H1 (cell line): ENCODE measurements at regions not wholly inside any gene's neighbourhood (a gene's known extent, or its start where the extent isn't known, plus 50 kb on each side); places are given as distances from the start of the nearest gene placed in this dataset.

Source experiments
- CTCF ChIA-PET: fragments of 300-600 bp; sonication (Branson Sonifier 250); formaldehyde crosslinking; loops from one replicate; lab custom pipeline; 2021; ENCODE audit not compliant: partially characterized antibody; lab: Charles Lee
- POLR2A ChIA-PET: fragments of 300-600 bp; sonication (Branson Sonifier 250); formaldehyde crosslinking; loops from one replicate; lab custom pipeline; 2021; ENCODE audit warnings: inconsistent platforms; ENCODE audit not compliant: partially characterized antibody; lab: Charles Lee
- DNase-seq, 2 experiments: peaks; one replicate each; pipeline versions ENCODE4 v3.0.0 to v3.0.0-alpha.2; 2010 to 2022; ENCODE audit warnings: low spot score in 2 of 2, low read depth in 1 of 2, mixed read lengths in 1 of 2
- FAIRE-seq: peaks from 2 replicates; lab custom pipeline; 2011; peaks lifted over from hg19 to GRCh38; lab: Jason Lieb, UNC
- H2AFZ ChIP-seq: 2 replicates; pipeline ENCODE4 v1.8.1; 2012; ENCODE audit warnings: low read length, inconsistent platforms
- H2AK5ac ChIP-seq: 2 replicates; pipeline ENCODE4 v1.6.1; 2013; ENCODE audit warnings: low read depth, low read length
- H2BK120ac ChIP-seq: replicated peaks from 2 replicates; pipeline ENCODE3; 2013; ENCODE audit warnings: low read depth, low read length, inconsistent platforms
- H2BK12ac ChIP-seq: 2 replicates; pipeline ENCODE4 v1.6.1; 2013; ENCODE audit warnings: low read depth, low read length
- H2BK15ac ChIP-seq: 2 replicates; pipeline ENCODE4 v1.6.1; 2013; ENCODE audit warnings: low read length
- H2BK20ac ChIP-seq: 2 replicates; pipeline ENCODE4 v1.6.1; 2013; ENCODE audit warnings: low read length
- H2BK5ac ChIP-seq: 2 replicates; pipeline ENCODE4 v1.6.1; 2013; ENCODE audit warnings: low read depth, low read length
- H3K14ac ChIP-seq: 2 replicates; pipeline ENCODE4 v1.6.1; 2013; ENCODE audit warnings: inconsistent platforms; ENCODE audit not compliant: insufficient read length
- H3K18ac ChIP-seq: 2 replicates; pipeline ENCODE4 v1.6.1; 2013; ENCODE audit warnings: low read length; ENCODE audit errors: extremely low read depth
- H3K23ac ChIP-seq: 2 replicates; pipeline ENCODE4 v1.6.1; 2013; ENCODE audit warnings: inconsistent platforms; ENCODE audit not compliant: insufficient read length
- H3K23me2 ChIP-seq: 2 replicates; pipeline ENCODE4 v1.6.1; 2013; ENCODE audit warnings: low read depth, low read length
- H3K27ac ChIP-seq: 2 replicates; pipeline ENCODE4 v1.6.1; 2011; ENCODE audit warnings: low read depth, low read length, inconsistent platforms
- H3K27me3 ChIP-seq, 4 experiments: replicated peaks in 1 of 4; 1 replicate in 1 of 4; 2 replicates in 3 of 4; pipeline versions ENCODE4 v1.6.1 to v1.8.1; 2011 to 2013; ENCODE audit warnings: low read length in 3 of 4, mild to moderate bottlenecking in 3 of 4, inconsistent platforms in 2 of 4, mixed read lengths in 2 of 4, moderate library complexity in 1 of 4; ENCODE audit not compliant: control insufficient read depth in 3 of 4, insufficient read depth in 3 of 4; ENCODE audit errors: extremely low read depth in 1 of 4
- H3K36me3 ChIP-seq, 4 experiments: 2 replicates each; pipeline versions ENCODE4 v1.6.1 to v1.8.1; 2011 to 2013; ENCODE audit warnings: mild to moderate bottlenecking in 4 of 4, low read length in 3 of 4, moderate library complexity in 2 of 4, control low read depth in 1 of 4, inconsistent platforms in 1 of 4; ENCODE audit not compliant: insufficient read depth in 4 of 4, control insufficient read depth in 2 of 4
- H3K4ac ChIP-seq: replicated peaks from 2 replicates; pipeline ENCODE3; 2013; ENCODE audit warnings: low read length, low read depth, mixed read lengths, inconsistent platforms; ENCODE audit not compliant: insufficient read length
- H3K4me1 ChIP-seq, 4 experiments: replicated peaks in 1 of 4; 1 replicate in 1 of 4; 2 replicates in 3 of 4; pipeline versions ENCODE4 v1.6.1 to v1.8.1; 2011 to 2013; ENCODE audit warnings: low read length in 3 of 4, inconsistent platforms in 2 of 4, mixed read lengths in 1 of 4; ENCODE audit not compliant: insufficient read depth in 4 of 4, control insufficient read depth in 3 of 4
- H3K4me2 ChIP-seq, 2 experiments: 2 replicates each; pipeline versions ENCODE4 v1.6.1 to v1.8.1; 2011 to 2013; ENCODE audit warnings: low read depth in 2 of 2, low read length in 2 of 2, control low read depth in 1 of 2, inconsistent platforms in 1 of 2, mild to moderate bottlenecking in 1 of 2; ENCODE audit not compliant: insufficient read depth in 1 of 2
- H3K4me3 ChIP-seq, 4 experiments: fragments of 200-600, 300-600 bp in 1 of 4; sonication (generic), shearing (Covaris generic), sonication (Bioruptor Twin) in 1 of 4; 2 replicates each; pipeline versions ENCODE4 v1.5.1 to v1.8.1; 2011 to 2016; ENCODE audit warnings: low read length in 4 of 4, low read depth in 3 of 4, control low read depth in 2 of 4, inconsistent platforms in 2 of 4, mild to moderate bottlenecking in 2 of 4, mixed read lengths in 1 of 4, moderate library complexity in 1 of 4; ENCODE audit not compliant: insufficient read depth in 2 of 4; ENCODE audit errors: extremely low read depth in 1 of 4
- H3K56ac ChIP-seq: replicated peaks from 2 replicates; pipeline ENCODE3; 2013; ENCODE audit warnings: low read depth, mild to moderate bottlenecking, mixed read lengths, low read length, inconsistent platforms; ENCODE audit not compliant: insufficient read length
- H3K79me1 ChIP-seq: 2 replicates; pipeline ENCODE4 v1.6.1; 2013; ENCODE audit warnings: low read depth, low read length, control low read depth
- H3K79me2 ChIP-seq, 2 experiments: 2 replicates each; pipeline versions ENCODE4 v1.6.1 to v1.8.1; 2012 to 2013; ENCODE audit warnings: low read length in 2 of 2, mild to moderate bottlenecking in 2 of 2, inconsistent platforms in 1 of 2; ENCODE audit not compliant: insufficient read depth in 2 of 2, control insufficient read depth in 1 of 2
- H3K9ac ChIP-seq, 4 experiments: replicated peaks in 1 of 4; 1 replicate in 1 of 4; 2 replicates in 3 of 4; pipeline versions ENCODE4 v1.6.1 to v1.8.1; 2011 to 2013; ENCODE audit warnings: low read depth in 3 of 4, low read length in 3 of 4, control low read depth in 2 of 4, mild to moderate bottlenecking in 2 of 4, moderate library complexity in 2 of 4, inconsistent platforms in 1 of 4; ENCODE audit errors: extremely low read depth in 1 of 4
- H3K9me3 ChIP-seq, 2 experiments: 2 replicates each; pipeline versions ENCODE4 v1.6.1 to v1.8.1; 2012 to 2013; ENCODE audit warnings: mild to moderate bottlenecking in 2 of 2, moderate library complexity in 2 of 2, control low read depth in 1 of 2, inconsistent platforms in 1 of 2, low read depth in 1 of 2, low read length in 1 of 2, mixed read lengths in 1 of 2; ENCODE audit not compliant: insufficient read depth in 2 of 2
- H4K20me1 ChIP-seq, 2 experiments: replicated peaks in 1 of 2; 2 replicates each; pipeline versions ENCODE3 to v1.8.1; 2011 to 2013; ENCODE audit warnings: inconsistent platforms in 2 of 2, low read length in 2 of 2, mild to moderate bottlenecking in 1 of 2; ENCODE audit not compliant: insufficient read depth in 2 of 2, control insufficient read depth in 1 of 2
- H4K5ac ChIP-seq: 2 replicates; pipeline ENCODE4 v1.6.1; 2013; ENCODE audit warnings: low read length, low read depth, mixed read lengths, inconsistent platforms; ENCODE audit not compliant: insufficient read length
- H4K8ac ChIP-seq: 2 replicates; pipeline ENCODE4 v1.8.0; 2013; ENCODE audit warnings: mild to moderate bottlenecking, moderate library complexity, low read length, inconsistent platforms; ENCODE audit not compliant: insufficient read depth; ENCODE audit errors: extremely low read depth
- H4K91ac ChIP-seq: replicated peaks from 2 replicates; pipeline ENCODE3; 2013; ENCODE audit warnings: low read length, mixed read lengths, inconsistent platforms; ENCODE audit not compliant: insufficient read length
- JUN ChIP-seq: IDR thresholded peaks from 2 replicates; pipeline ENCODE4 v1.6.1; 2011; ENCODE audit warnings: low read depth, mild to moderate bottlenecking, improper control_type of control experiment, low read length
- JUND ChIP-seq: IDR thresholded peaks from 2 replicates; pipeline ENCODE4 v1.6.1; 2011; ENCODE audit warnings: mild to moderate bottlenecking, improper control_type of control experiment, low read length
- WGBS, 2 experiments: shearing (Covaris generic) in 1 of 2; methylation state at CpG; one replicate each; pipeline versions ENCODE4 v1.1.6 to v1.1.7; 2013 to 2015; ENCODE audit warnings: low lambda C conversion rate in 2 of 2, mixed read lengths in 2 of 2, inconsistent platforms in 1 of 2, low coverage in 1 of 2, missing lambda C conversion rate in 1 of 2; ENCODE audit not compliant: insufficient replicate concordance in 2 of 2, insufficient coverage in 1 of 2, insufficient read length in 1 of 2; ENCODE audit errors: extremely low coverage in 1 of 2, missing lambda C conversion rate in 1 of 2; 5-methylcytosine and 5-hydroxymethylcytosine counted together

DNA sequence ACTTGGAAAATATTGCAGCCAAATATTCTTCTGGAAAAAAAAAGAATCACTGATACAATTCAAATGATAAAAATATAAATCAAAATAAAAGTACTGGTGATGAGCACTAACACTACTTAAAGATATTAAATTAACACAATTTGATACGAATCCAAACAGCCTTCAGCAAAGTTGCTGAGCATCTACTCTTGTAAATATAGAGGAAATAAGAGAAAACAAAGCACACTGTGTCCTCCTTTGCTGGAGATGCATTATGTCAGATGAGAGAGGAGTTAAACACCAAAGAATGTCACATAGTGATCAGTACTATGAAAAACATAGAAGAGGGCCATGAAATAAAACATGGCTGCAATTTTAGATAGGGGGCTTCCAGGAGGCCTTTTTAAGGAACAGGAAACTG is 177.4 kb upstream of the RNPC3 start:
- Histone ChIP-seq H3K4me1 (no peaks in the 10 kb centered on the region), H2BK120ac (no peak overlapping the region), H3K4me3 (no peak overlapping the region), H4K8ac (no peak overlapping the region), H3K23me2 (no peaks in the 10 kb centered on the region), H2BK15ac (no peak overlapping the region), H3K27me3 (no peaks in the 10 kb centered on the region), H3K23ac (no peak overlapping the region), H3K56ac (no peak overlapping the region), H3K79me1 (no peaks in the 10 kb centered on the region), H2AK5ac (no peak overlapping the region), H3K36me3 (no peaks in the 10 kb centered on the region), H3K79me2 (no peaks in the 10 kb centered on the region), H3K27ac (no peak overlapping the region), H2BK12ac (no peak overlapping the region), H2BK20ac (no peak overlapping the region), H3K18ac (no peak overlapping the region), H4K20me1 (no peaks in the 10 kb centered on the region), H4K5ac (no peak overlapping the region), H3K14ac (no peak overlapping the region), H3K9me3 (no peaks in the 10 kb centered on the region), H3K4me2 (no peak overlapping the region), H3K9ac (no peak overlapping the region), H4K91ac (no peak overlapping the region), H2AFZ (no peak overlapping the region), H3K4ac (no peak overlapping the region), H2BK5ac (no peak overlapping the region)
- DNase-seq = no peak
- CTCF ChIA-PET = interaction anchor here (1.7 kb wide), 1 partner anchor 109 kb away, joined by 3 read pairs; no protein-coding TSS in a partner anchor
- POLR2A ChIA-PET = no interaction called here
- WGBS, 2 experiments = 80% methylated on average over 1 of the region's 1 CpG; no CpG with 5 or more reads in 1 of the 2 experiments
- no peak for TF ChIP-seq JUN
- no peak for TF ChIP-seq JUND
- no peak for FAIRE-seq
